Activated CD4-positive, alpha-beta T cell treated with anti-CD3 and anti-CD28 coated beads for 4 hours (primary cell): ENCODE measurements at regions not wholly inside any gene's neighbourhood (a gene's known extent, or its start where the extent isn't known, plus 50 kb on each side); places are given as distances from the start of the nearest gene placed in this dataset.

Experiments used
- DNase-seq, 2 donors: peaks; one replicate each; pipeline ENCODE4 v3.0.0-alpha.2; 2020

- DNase-seq: no peak
These were observed 233.6 kb upstream of the TGFBR2 start for GRCh38 chr3:30372837-30373236.

DNA sequence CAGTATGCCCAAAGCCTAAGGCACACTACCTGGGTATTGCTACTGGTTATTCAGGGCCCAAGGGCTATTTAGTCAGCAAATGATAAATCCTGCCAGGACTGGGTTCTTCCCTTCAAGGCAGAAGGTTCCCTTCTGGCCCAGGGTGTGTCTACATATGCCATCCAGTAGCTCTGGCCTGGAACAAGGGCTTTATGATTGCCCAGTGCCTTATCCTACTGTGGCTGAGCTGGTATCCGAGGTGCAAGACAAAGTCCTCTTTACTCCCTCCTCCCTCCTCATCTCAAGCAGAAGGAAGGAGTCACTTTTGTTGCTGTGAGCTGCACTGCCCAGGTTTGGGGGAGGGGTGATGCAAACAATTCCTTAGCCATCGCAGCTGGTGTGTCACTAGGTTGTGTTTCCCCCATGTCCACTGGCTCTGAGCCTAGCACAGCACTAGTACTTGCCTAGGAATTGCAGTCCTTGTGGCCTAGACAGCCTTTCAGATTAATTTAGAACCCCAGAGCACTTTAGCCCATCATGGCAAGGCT lies 221.8 kb upstream of the TGFBR2 start:
- DNase-seq: no peak

DNA sequence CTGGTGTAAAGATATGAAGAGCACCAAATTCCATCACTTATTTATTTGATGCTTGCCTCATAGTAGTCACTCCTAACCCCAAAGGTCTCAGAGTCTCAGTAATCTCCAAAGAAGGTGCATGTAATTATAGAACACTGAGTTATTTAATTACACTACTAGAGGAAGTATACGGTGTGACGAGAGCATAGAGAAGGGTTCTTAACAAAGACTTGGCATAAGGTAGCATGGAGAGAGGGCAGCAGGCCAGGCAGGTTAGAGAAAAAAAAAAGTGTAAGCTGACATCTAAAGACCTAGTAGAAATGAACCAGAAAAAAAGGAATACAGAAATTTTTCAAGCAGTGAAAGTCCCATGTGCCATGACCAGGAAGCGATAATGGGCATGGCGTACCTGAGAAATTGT lies 213.3 kb upstream of the TGFBR2 start:
- no peak for DNase-seq

- DNase-seq: no peak
These were observed 209.4 kb upstream of the TGFBR2 start for GRCh38 chr3:30397030-30397429.

DNA sequence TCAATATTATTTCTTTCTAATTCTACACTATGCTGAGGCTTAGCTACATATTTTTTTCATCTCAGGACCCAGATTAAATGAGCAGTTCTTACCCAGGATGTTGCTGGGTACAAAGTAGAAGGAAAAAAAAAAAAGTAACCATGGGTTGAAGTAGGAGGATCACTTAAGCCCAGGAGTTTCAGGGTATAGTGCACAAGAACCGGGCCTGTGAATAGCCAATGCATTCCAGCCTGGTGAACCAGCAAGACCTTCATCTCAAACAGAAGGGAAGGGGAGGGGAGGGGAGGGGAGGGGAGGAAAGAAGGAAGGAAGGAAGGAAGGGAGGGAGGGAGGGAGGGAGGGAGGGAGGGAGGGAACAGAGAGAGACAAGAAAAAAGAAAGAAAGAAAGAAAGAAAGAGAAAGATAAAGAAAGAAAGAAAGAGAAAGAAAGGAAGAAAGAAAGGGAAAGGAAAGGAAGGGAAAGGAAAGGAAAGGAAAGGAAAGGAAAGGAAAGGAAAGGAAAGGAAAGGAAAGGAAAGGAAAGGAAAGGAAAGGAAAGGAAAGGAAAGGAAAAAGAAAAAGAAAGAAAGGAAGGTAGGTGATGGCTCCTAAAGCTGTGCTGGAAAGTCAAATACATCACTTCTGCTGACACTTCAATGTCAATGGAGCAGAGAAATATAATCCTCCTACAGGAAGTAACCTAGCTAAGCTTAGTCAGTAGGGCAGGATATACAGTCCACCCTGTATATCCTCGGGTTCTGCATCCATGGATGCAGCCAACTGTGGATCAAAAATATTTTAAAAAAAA lies 206.8 kb upstream of the TGFBR2 start:
- DNase-seq: no peak

GRCh38 chr3:30400926-30401325 lies 205.5 kb upstream of the TGFBR2 start:
- DNase-seq: no peak

- no peak for DNase-seq
These were observed 204.4 kb upstream of the TGFBR2 start for GRCh38 chr3:30401971-30402370.

DNA sequence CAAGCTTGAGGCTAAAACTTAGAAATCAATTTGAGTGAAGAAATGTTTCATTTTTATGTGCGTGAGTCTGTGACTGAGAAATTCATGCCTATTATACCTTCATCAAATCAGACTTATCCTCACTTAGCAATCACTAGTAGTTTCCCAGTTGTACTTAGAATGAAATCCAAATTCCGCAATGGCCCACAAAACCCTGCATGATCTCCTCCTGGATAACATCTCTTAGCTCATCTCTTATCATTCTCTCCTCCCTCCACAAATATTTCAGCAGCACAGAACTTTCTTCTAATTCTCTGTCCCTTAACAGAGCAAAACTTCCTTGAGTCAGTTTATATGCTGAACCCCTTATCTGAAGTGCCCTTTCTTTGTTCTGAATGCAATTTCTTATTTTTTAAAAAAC lies 198.8 kb upstream of the TGFBR2 start:
- DNase-seq: no peak

GRCh38 chr3:30408105-30408557 lies 198.3 kb upstream of the TGFBR2 start:
- no peak for DNase-seq

- DNase-seq: no peak
These were observed 188.0 kb upstream of the TGFBR2 start for GRCh38 chr3:30418443-30418842.

DNA sequence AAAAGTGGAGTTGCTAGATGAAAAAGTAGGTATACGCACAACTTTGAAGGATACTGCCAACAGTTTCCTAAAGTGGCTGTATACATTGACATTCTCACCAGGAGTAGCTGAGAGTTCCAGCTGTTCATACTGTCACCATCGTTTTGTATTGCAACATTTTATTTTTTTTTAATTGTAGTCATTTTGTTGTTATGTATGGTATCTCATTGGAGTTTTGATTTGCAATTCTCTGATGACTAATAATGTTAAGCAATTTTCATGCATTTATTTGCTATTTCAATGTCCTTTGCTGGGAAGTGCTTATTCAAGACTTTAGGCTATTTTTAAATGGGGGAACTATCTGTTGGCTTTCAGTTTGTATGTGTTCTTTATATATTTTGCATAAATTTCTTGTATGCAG lies 185.1 kb upstream of the TGFBR2 start:
- DNase-seq: no peak

- no peak for DNase-seq
These were observed 180.0 kb upstream of the TGFBR2 start for GRCh38 chr3:30426293-30426993.

- DNase-seq: no peak
These were observed 178.2 kb upstream of the TGFBR2 start for GRCh38 chr3:30428251-30428650.

GRCh38 chr3:30435861-30436331 lies 170.5 kb upstream of the TGFBR2 start:
- DNase-seq: no peak

GRCh38 chr3:30437171-30437601 lies 169.2 kb upstream of the TGFBR2 start:
- no peak for DNase-seq

DNA sequence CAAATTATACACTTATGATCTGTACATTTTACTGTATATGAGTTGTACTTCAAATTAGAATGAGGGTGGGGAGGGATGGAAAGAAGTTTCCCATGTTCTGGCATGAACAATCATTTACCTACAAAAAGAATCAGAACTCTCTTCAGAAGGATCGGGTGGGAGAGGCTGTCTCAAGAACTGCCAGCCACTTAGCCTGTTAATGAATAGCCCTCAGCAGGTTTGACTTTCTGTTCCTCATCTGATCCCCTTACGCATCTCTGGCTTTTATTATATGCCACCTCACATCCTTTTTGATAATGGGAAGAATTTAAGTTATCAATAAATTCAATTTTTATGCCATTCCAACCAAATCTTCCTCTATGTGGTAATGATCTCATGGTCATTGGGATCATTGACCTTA lies 168.3 kb upstream of the TGFBR2 start:
- no peak for DNase-seq

- DNase-seq: no peak
These were observed 166.8 kb upstream of the TGFBR2 start for GRCh38 chr3:30439451-30440053.

GRCh38 chr3:30440147-30440604 lies 166.2 kb upstream of the TGFBR2 start:
- DNase-seq: no peak

GRCh38 chr3:30440880-30441279 lies 165.5 kb upstream of the TGFBR2 start:
- no peak for DNase-seq

DNA sequence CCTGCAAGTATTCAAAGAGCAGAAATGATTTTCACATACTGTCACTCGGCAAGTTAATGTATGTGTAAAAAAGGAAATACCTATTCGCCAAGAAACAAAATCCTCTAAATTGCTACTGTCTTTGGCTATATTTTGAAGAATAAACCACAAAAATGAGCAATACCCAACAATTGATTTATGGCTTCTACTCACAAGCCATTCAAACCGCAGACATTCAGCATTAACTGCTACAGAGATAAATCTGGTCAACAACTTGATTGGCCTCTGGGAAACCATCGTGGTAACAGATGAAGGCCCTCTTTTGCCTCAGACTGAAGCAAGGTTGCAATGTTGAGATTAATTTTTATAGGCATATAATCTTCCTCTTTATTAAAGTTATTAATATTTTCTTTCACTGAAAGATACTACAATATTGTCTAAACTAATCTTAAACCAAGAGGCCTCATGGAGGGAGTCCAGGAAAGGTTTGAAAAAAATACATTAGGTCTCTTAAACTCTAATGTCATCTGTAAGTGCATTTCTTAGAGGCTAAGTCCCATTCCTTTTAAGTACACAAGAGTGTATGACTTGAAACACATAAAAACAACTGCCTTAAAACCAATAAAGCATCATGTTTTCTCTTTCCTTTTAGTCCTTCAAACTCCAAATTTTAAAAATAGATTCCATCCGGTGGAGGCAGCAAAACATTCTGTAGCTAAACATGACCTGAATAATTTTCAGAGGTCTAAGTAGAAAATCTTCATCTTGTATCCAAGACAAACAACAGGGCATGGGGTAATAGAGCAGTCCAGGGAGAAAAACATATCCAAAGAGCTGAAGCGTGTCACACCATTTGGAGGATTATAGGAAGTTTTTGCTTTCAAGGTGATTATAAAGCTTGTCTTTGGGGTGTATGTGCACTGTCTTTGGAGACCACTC lies 162.4 kb upstream of the TGFBR2 start:
- no peak for DNase-seq

- DNase-seq: no peak
These were observed 157.7 kb upstream of the TGFBR2 start for GRCh38 chr3:30448450-30449289.

DNA sequence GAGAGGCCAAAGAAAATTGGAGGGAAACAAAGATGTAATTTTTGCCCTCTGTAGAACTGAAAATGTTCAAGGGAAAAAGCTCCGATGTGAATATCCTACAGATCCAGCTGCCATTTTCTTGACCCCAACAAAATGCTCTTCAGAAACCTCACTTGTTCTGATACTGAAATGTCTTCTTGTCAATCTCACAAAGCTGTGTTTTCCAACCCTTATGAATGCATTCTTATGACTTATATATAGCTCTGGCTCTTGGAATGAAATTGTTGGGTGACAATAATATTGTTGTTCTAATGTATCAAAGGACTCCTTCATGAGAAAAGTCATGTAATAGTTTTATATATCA lies 157.1 kb upstream of the TGFBR2 start:
- no peak for DNase-seq
